Astrocyte of the hippocampus (primary cell): ENCODE measurements at regions not wholly inside any gene's neighbourhood (a gene's known extent, or its start where the extent isn't known, plus 50 kb on each side); places are given as distances from the start of the nearest gene placed in this dataset.

Source experiments
- DNase-seq: peaks from one replicate; pipeline ENCODE4 v3.0.0; 2011; ENCODE audit warnings: low read depth, low spot score

DNA sequence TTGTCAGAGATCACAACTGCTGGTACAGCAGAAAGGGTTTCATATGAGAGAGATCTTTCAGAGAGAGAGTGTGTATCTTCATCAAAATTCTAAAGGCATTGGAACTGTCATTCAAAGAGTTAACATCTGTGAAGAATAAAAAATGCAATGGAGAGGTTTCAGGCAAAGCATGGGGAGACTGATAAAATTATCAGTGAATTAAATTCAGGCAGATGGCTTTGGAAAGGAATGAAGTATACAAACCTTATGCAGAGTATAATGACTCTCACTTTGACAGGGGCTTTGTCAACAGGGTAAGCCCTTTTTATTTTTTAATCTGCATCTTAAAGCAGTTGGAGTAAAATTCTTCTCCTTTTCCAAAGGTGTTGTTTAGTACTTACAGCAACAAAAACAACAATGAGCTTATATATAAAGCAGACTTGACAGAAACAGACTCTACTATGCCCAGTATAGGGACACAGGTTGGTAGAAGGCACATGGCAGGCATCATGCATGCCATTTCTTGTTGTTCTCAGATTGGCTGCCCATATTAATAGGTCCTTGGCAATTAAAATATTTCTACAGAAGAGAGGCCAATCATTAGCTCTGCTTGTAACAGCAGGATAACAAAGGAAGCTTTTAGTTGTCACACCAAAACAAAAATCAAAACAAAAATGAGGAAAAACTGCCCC lies 54.9 kb upstream of the NXPH1 start:
- DNase-seq, result no peak

DNA sequence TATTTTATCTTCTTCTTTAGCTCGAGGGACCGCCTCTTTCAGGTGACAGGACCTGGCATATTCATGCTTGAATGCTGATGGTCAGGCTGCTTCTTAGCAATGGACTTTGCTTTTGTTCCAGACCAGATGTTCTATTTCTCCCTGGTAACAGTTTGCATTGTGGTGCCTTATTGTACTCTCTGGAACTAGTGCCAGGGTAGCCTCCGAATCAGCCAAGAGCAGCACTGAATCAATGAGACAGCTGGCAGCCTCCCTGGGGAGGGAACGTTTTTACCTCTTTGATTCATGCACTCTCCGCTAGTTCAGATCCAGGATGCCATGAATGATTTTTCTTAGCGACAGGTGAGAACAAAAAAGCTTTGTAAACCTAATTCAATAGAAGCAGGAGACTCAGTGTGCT lies 54.1 kb upstream of the NXPH1 start:
- no peak for DNase-seq

DNA sequence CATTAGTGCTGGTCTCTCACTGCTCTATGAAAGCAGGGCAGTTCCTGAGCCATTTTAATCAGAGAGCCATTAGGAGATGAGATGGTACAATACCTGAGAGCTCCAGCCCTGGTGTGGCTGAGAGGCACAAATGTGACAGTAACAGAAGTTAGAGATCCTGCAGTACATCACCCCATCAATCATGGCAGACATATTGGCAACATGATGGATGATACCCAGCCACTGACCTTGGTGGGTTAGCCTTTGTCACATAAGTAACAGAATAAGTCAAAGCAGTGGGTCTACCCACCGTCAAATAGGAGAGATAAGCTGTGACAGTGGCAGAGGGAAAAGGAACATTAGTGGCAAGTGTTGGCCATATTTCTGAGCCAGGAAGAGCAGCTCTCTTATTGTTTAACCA lies 53.3 kb upstream of the NXPH1 start:
- no peak for DNase-seq

DNA sequence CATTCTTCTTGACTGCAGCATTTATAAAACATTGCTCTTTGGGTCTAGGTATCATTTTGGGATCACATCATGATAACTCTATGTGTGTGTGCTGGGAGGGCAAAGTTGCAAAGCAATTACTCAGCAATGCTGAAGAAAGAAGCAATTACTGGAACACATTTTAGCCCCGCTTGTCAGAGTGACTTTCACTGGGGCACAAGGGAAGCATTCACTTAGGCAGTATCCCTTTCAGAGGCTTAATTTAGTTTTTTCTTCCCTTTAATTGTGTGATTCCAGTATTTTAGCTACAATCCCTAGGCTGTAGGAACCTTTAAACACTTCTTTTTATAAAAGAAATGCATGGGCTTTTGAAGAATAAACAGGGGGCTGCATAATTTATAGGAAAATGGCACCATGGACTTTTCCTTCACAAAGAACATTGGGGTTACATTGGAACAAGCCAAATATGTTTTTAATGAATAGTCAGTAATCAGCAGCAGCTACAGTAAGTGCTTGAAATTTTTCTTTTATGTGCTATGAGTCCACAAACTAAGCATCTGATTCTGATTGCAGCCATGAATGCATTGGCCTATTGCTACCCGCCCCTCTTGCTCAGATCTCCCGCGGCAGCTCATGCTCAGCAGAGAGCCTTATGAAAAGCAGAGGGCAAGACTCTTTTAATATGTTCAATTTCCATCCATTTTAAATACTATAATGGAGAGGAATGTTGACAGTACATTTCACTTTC lies 51.2 kb upstream of the NXPH1 start:
- DNase-seq, result no peak
